Activated naive CD8-positive, alpha-beta T cell treated with anti-CD3 and anti-CD28 coated beads for 36 hours (primary cell): ENCODE measurements at regions not wholly inside any gene's neighbourhood (a gene's known extent, or its start where the extent isn't known, plus 50 kb on each side); places are given as distances from the start of the nearest gene placed in this dataset.

Experiments
- DNase-seq: peaks from one replicate; pipeline ENCODE4 v3.0.0; 2021
- H3K27ac Mint-ChIP-seq: one replicate; pipeline ENCODE4 v1.8.0; 2022; ENCODE audit warnings: mild to moderate bottlenecking, moderate library complexity, mixed read lengths
- H3K27me3 Mint-ChIP-seq: one replicate; pipeline ENCODE4 v1.8.0; 2022; ENCODE audit warnings: mild to moderate bottlenecking, mixed read lengths
- H3K36me3 Mint-ChIP-seq: one replicate; pipeline ENCODE4 v1.8.0; 2021; ENCODE audit warnings: mild to moderate bottlenecking, mixed read lengths
- H3K4me1 Mint-ChIP-seq: one replicate; pipeline ENCODE4 v1.8.0; 2021; ENCODE audit warnings: mixed read lengths
- H3K4me3 Mint-ChIP-seq: one replicate; pipeline ENCODE4 v1.8.0; 2022; ENCODE audit warnings: mild to moderate bottlenecking, moderate library complexity, mixed read lengths
- H3K9me3 Mint-ChIP-seq: one replicate; pipeline ENCODE4 v1.8.0; 2022; ENCODE audit warnings: mixed read lengths

- H3K27ac Mint-ChIP-seq = no peak overlapping the region
- H3K9me3 Mint-ChIP-seq = peaks cover 3% of the 10 kb centered on the region
- peaks cover 4% of the 10 kb centered on the region for H3K27me3 Mint-ChIP-seq
- DNase-seq = no peak
- H3K4me3 Mint-ChIP-seq = no peak overlapping the region
- peaks cover 2% of the 10 kb centered on the region for H3K36me3 Mint-ChIP-seq
- no peaks in the 10 kb centered on the region for H3K4me1 Mint-ChIP-seq
Measured at GRCh38 chr9:79334711-79335110, 237.1 kb upstream of the TLE4 start.

- DNase-seq = no peak
- peaks cover 2% of the 10 kb centered on the region for H3K36me3 Mint-ChIP-seq
- no peak overlapping the region for H3K4me3 Mint-ChIP-seq
- peaks cover 4% of the 10 kb centered on the region for H3K27me3 Mint-ChIP-seq
- no peak overlapping the region for H3K27ac Mint-ChIP-seq
- H3K4me1 Mint-ChIP-seq = no peaks in the 10 kb centered on the region
- H3K9me3 Mint-ChIP-seq = peaks cover 3% of the 10 kb centered on the region
Measured at GRCh38 chr9:79335987-79336386, 235.8 kb upstream of the TLE4 start.

GRCh38 chr9:79341561-79341960 is 230.2 kb upstream of the TLE4 start:
- DNase-seq = no peak
- no peak overlapping the region for H3K27ac Mint-ChIP-seq
- peaks cover 2% of the 10 kb centered on the region for H3K36me3 Mint-ChIP-seq
- peaks cover 4% of the 10 kb centered on the region for H3K27me3 Mint-ChIP-seq
- no peaks in the 10 kb centered on the region for H3K9me3 Mint-ChIP-seq
- H3K4me1 Mint-ChIP-seq = no peaks in the 10 kb centered on the region
- H3K4me3 Mint-ChIP-seq = no peak overlapping the region

GRCh38 chr9:79346350-79347020 is 225.3 kb upstream of the TLE4 start:
- H3K27me3 Mint-ChIP-seq = no peaks in the 10 kb centered on the region
- H3K4me1 Mint-ChIP-seq = no peaks in the 10 kb centered on the region
- H3K9me3 Mint-ChIP-seq = no peaks in the 10 kb centered on the region
- H3K36me3 Mint-ChIP-seq = no peaks in the 10 kb centered on the region
- no peak overlapping the region for H3K4me3 Mint-ChIP-seq
- no peak overlapping the region for H3K27ac Mint-ChIP-seq
- no peak for DNase-seq

GRCh38 chr9:79352322-79352721 is 219.4 kb upstream of the TLE4 start:
- Mint-ChIP-seq H3K9me3 (no peaks in the 10 kb centered on the region), H3K36me3 (no peaks in the 10 kb centered on the region), H3K4me1 (peaks cover 3% of the 10 kb centered on the region), H3K27ac (no peak overlapping the region), H3K4me3 (no peak overlapping the region), H3K27me3 (no peaks in the 10 kb centered on the region)
- no peak for DNase-seq

- H3K4me3 Mint-ChIP-seq = no peak overlapping the region
- no peaks in the 10 kb centered on the region for H3K36me3 Mint-ChIP-seq
- DNase-seq = no peak
- H3K27ac Mint-ChIP-seq = no peak overlapping the region
- H3K9me3 Mint-ChIP-seq = no peaks in the 10 kb centered on the region
- H3K4me1 Mint-ChIP-seq = peaks cover 5% of the 10 kb centered on the region
- H3K27me3 Mint-ChIP-seq = peaks cover 5% of the 10 kb centered on the region
Measured at GRCh38 chr9:79353856-79354520, 217.8 kb upstream of the TLE4 start.

- Mint-ChIP-seq H3K4me1 (peaks cover 5% of the 10 kb centered on the region), H3K4me3 (no peak overlapping the region), H3K9me3 (no peaks in the 10 kb centered on the region), H3K27me3 (peaks cover 22% of the 10 kb centered on the region), H3K27ac (no peak overlapping the region), H3K36me3 (no peaks in the 10 kb centered on the region)
- no peak for DNase-seq
Measured at GRCh38 chr9:79357194-79357593, 214.6 kb upstream of the TLE4 start.

- peaks cover 5% of the 10 kb centered on the region for H3K4me1 Mint-ChIP-seq
- no peak for DNase-seq
- no peak overlapping the region for H3K4me3 Mint-ChIP-seq
- H3K36me3 Mint-ChIP-seq = no peaks in the 10 kb centered on the region
- no peak overlapping the region for H3K27ac Mint-ChIP-seq
- peaks cover 22% of the 10 kb centered on the region for H3K27me3 Mint-ChIP-seq
- no peaks in the 10 kb centered on the region for H3K9me3 Mint-ChIP-seq
Measured at GRCh38 chr9:79357616-79358015, 214.1 kb upstream of the TLE4 start.

GRCh38 chr9:79360387-79361347 is 211.1 kb upstream of the TLE4 start:
- H3K36me3 Mint-ChIP-seq = no peaks in the 10 kb centered on the region
- no peak overlapping the region for H3K4me3 Mint-ChIP-seq
- H3K9me3 Mint-ChIP-seq = no peaks in the 10 kb centered on the region
- DNase-seq = no peak
- no peak overlapping the region for H3K27ac Mint-ChIP-seq
- H3K27me3 Mint-ChIP-seq = peaks cover 22% of the 10 kb centered on the region
- H3K4me1 Mint-ChIP-seq = peaks cover 3% of the 10 kb centered on the region

- Mint-ChIP-seq H3K4me3 (no peak overlapping the region), H3K27me3 (peaks cover 22% of the 10 kb centered on the region), H3K36me3 (no peaks in the 10 kb centered on the region), H3K27ac (no peak overlapping the region), H3K4me1 (peaks cover 2% of the 10 kb centered on the region), H3K9me3 (no peaks in the 10 kb centered on the region)
- no peak for DNase-seq
Measured at GRCh38 chr9:79362100-79363081, 209.4 kb upstream of the TLE4 start.

GRCh38 chr9:79369676-79370075 is 202.1 kb upstream of the TLE4 start:
- Mint-ChIP-seq H3K27ac (no peak overlapping the region), H3K9me3 (peaks cover 3% of the 10 kb centered on the region), H3K4me1 (no peaks in the 10 kb centered on the region), H3K4me3 (no peak overlapping the region), H3K36me3 (no peaks in the 10 kb centered on the region), H3K27me3 (no peaks in the 10 kb centered on the region)
- DNase-seq = no peak

- DNase-seq = no peak
- H3K4me1 Mint-ChIP-seq = no peaks in the 10 kb centered on the region
- no peak overlapping the region for H3K4me3 Mint-ChIP-seq
- H3K27me3 Mint-ChIP-seq = no peaks in the 10 kb centered on the region
- H3K9me3 Mint-ChIP-seq = peaks cover 3% of the 10 kb centered on the region
- no peak overlapping the region for H3K27ac Mint-ChIP-seq
- H3K36me3 Mint-ChIP-seq = no peaks in the 10 kb centered on the region
Measured at GRCh38 chr9:79371301-79371700, 200.5 kb upstream of the TLE4 start.

- Mint-ChIP-seq H3K27ac (no peak overlapping the region), H3K36me3 (no peaks in the 10 kb centered on the region), H3K27me3 (no peaks in the 10 kb centered on the region), H3K9me3 (peaks cover 3% of the 10 kb centered on the region), H3K4me1 (no peaks in the 10 kb centered on the region), H3K4me3 (no peak overlapping the region)
- no peak for DNase-seq
Measured at GRCh38 chr9:79371948-79372555, 199.7 kb upstream of the TLE4 start.

- Mint-ChIP-seq H3K9me3 (peaks cover 8% of the 10 kb centered on the region), H3K4me3 (no peak overlapping the region), H3K36me3 (no peaks in the 10 kb centered on the region), H3K4me1 (no peaks in the 10 kb centered on the region), H3K27ac (no peak overlapping the region), H3K27me3 (no peaks in the 10 kb centered on the region)
- DNase-seq = no peak
Measured at GRCh38 chr9:79377339-79377855, 194.4 kb upstream of the TLE4 start.
